ENCODE measurements at regions not wholly inside any gene's neighbourhood (a gene's known extent, or its start where the extent isn't known, plus 50 kb on each side); places are given as distances from the start of the nearest gene placed in this dataset.

GRCh38 chr11:81032906-81033305, 1592.1 kb upstream of the TENM4 start:
- no peaks in the 10 kb centered on the region for H3K27me3 ChIP-seq (ENCODE audit: low read depth)
- no peak for ATAC-seq
- no peak overlapping the region for H3K4me3 ChIP-seq
- no peak for TF ChIP-seq CTCF (IDR thresholded peaks at IDR 0.05)
- H3K36me3 ChIP-seq, result no peaks in the 10 kb centered on the region
- intact Hi-C loops (cut with DNase I), result no loop called here
- no peaks in the 10 kb centered on the region for H3K4me1 ChIP-seq
- no peak for DNase-seq
- H3K9me3 ChIP-seq, result peaks cover 20% of the 10 kb centered on the region
- H3K27ac ChIP-seq, result no peak overlapping the region

GRCh38 chr11:81030186-81030585, 1589.4 kb upstream of the TENM4 start:
- Histone ChIP-seq H3K9me3 (peaks cover 2% of the 10 kb centered on the region), H3K36me3 (no peaks in the 10 kb centered on the region), H3K4me3 (no peak overlapping the region), H3K27ac (no peak overlapping the region), H3K4me1 (no peaks in the 10 kb centered on the region), H3K27me3 (ENCODE audit: low read depth) (no peaks in the 10 kb centered on the region)
- DNase-seq (no peak), ATAC-seq (no peak)
- intact Hi-C loops (cut with DNase I), result no loop called here
- TF ChIP-seq CTCF (IDR thresholded peaks at IDR 0.05), result no peak

GRCh38 chr11:81026032-81026431, 1585.2 kb upstream of the TENM4 start:
- Histone ChIP-seq H3K4me1 (no peaks in the 10 kb centered on the region), H3K27ac (no peak overlapping the region), H3K27me3 (ENCODE audit: low read depth) (no peaks in the 10 kb centered on the region), H3K4me3 (no peak overlapping the region), H3K9me3 (no peaks in the 10 kb centered on the region), H3K36me3 (no peaks in the 10 kb centered on the region)
- no peak for TF ChIP-seq CTCF (IDR thresholded peaks at IDR 0.05)
- DNase-seq (no peak), ATAC-seq (no peak)
- intact Hi-C loops (cut with DNase I), result no loop called here

GRCh38 chr11:81022057-81022456, 1581.2 kb upstream of the TENM4 start:
- Histone ChIP-seq H3K27ac (no peak overlapping the region), H3K4me1 (no peaks in the 10 kb centered on the region), H3K4me3 (no peak overlapping the region), H3K9me3 (no peaks in the 10 kb centered on the region), H3K36me3 (no peaks in the 10 kb centered on the region), H3K27me3 (ENCODE audit: low read depth) (no peaks in the 10 kb centered on the region)
- intact Hi-C loops (cut with DNase I), result no loop called here
- TF ChIP-seq CTCF (IDR thresholded peaks at IDR 0.05), result no peak
- DNase-seq, result no peak
- no peak for ATAC-seq

- Histone ChIP-seq H3K27me3 (ENCODE audit: low read depth) (no peaks in the 10 kb centered on the region), H3K4me1 (no peaks in the 10 kb centered on the region), H3K36me3 (no peaks in the 10 kb centered on the region), H3K9me3 (no peaks in the 10 kb centered on the region), H3K27ac (no peak overlapping the region), H3K4me3 (no peak overlapping the region)
- no peak for DNase-seq
- TF ChIP-seq CTCF (IDR thresholded peaks at IDR 0.05), result no peak
- ATAC-seq, result no peak
- intact Hi-C loops (cut with DNase I), result no loop called here
These were observed 1569.8 kb upstream of the TENM4 start for GRCh38 chr11:81010631-81011030.

- ATAC-seq (no peak), DNase-seq (no peak)
- Histone ChIP-seq H3K4me1 (no peaks in the 10 kb centered on the region), H3K27me3 (ENCODE audit: low read depth) (no peaks in the 10 kb centered on the region), H3K36me3 (no peaks in the 10 kb centered on the region), H3K27ac (no peak overlapping the region), H3K4me3 (no peak overlapping the region), H3K9me3 (no peaks in the 10 kb centered on the region)
- intact Hi-C loops (cut with DNase I), result no loop called here
- TF ChIP-seq CTCF (IDR thresholded peaks at IDR 0.05), result no peak
These were observed 1566.2 kb upstream of the TENM4 start for GRCh38 chr11:81007046-81007445.

All from lower lobe of right lung (tissue), 2 donors.